ENCODE measurements at regions not wholly inside any gene's neighbourhood (a gene's known extent, or its start where the extent isn't known, plus 50 kb on each side); places are given as distances from the start of the nearest gene placed in this dataset.

DNA sequence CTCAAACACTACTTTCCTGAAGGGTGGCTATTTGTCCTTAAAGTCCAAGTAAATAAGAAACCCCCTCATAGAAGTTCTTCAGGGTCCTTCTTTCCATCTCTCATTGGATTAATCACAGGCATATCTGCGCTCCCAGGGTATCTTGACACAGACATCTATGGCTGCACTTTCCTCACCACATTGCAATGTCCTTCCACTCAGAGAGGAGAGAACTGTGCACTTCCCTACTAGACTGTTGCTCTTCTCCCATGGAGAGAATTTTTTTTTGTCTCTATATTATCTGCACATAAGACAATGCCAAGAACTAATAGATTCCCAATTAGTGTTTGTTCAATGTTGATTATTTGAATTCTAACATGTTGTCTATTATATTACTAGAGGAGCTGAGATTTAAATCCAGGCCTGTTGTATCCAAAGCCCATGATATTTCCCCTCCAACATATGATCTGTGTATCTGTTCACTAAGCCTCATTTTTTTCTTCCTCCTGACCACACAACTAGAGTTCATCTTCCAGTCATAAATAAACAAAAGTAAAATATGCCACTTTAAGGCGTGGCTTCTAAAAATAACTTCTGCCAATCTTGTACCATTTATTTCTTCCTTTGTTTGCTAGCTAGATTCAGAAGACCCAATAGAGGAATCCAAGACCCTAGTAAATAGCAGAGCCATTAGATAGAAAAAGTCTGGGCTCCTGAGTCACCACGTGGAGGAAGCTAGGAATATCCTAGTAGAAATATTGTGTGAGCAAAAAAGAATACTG, 61.5 kb upstream of the FAM241A start:
- TF ChIP-seq POLR2AphosphoS5 (IDR thresholded peaks at IDR 0.05; ENCODE audit: low read depth, low read length), result no peak
- TF ChIP-seq POLR2A (IDR thresholded peaks at IDR 0.05; ENCODE audit: low read depth, low read length), result no peak
- TF ChIP-seq PAX5 (IDR thresholded peaks at IDR 0.05; ENCODE audit: insufficient read depth, low read length, severe bottlenecking), result no peak
